ENCODE measurements at regions not wholly inside any gene's neighbourhood (a gene's known extent, or its start where the extent isn't known, plus 50 kb on each side); places are given as distances from the start of the nearest gene placed in this dataset.

DNA sequence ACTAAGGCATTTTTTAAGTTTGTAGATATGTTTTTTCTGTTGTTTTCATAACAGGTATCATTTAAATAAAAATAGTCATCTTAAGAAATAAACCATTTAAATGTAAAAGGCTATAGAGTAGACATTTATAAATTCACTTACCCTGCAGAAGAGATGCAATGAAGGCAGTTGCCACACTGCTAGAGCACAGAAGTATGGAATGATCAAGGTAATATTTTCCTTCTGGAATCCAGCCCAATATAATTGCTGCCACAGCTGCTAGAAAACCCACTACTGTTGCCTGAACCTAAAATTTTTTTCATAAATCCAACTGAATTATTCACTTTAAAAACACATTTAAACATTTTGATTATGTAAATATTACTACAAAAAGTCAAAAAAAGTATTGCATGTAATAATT, 69.2 kb downstream of the SLC41A2 start:
- TF ChIP-seq, protein P1, sequence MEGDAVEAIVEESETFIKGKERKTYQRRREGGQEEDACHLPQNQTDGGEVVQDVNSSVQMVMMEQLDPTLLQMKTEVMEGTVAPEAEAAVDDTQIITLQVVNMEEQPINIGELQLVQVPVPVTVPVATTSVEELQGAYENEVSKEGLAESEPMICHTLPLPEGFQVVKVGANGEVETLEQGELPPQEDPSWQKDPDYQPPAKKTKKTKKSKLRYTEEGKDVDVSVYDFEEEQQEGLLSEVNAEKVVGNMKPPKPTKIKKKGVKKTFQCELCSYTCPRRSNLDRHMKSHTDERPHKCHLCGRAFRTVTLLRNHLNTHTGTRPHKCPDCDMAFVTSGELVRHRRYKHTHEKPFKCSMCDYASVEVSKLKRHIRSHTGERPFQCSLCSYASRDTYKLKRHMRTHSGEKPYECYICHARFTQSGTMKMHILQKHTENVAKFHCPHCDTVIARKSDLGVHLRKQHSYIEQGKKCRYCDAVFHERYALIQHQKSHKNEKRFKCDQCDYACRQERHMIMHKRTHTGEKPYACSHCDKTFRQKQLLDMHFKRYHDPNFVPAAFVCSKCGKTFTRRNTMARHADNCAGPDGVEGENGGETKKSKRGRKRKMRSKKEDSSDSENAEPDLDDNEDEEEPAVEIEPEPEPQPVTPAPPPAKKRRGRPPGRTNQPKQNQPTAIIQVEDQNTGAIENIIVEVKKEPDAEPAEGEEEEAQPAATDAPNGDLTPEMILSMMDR (IDR thresholded peaks at IDR 0.05), result no peak
- TF ChIP-seq POLR2A (IDR thresholded peaks at IDR 0.05), result no peak

Measured in Peyer's patch (tissue), 4 donors.